ENCODE measurements at regions not wholly inside any gene's neighbourhood (a gene's known extent, or its start where the extent isn't known, plus 50 kb on each side); places are given as distances from the start of the nearest gene placed in this dataset.

- Histone ChIP-seq H3K36me3 (ENCODE audit: control insufficient read depth in 2 of 2, extremely low read depth in 1 of 2, insufficient read depth in 2 of 2, low read length in 2 of 2) (no peaks in the 10 kb centered on the region), H3K27ac (ENCODE audit: insufficient read depth, low read depth, low read length) (no peak overlapping the region), H3K4me1 (ENCODE audit: control insufficient read depth, extremely low read depth, insufficient read depth, low read length) (no peaks in the 10 kb centered on the region), H3K4me2 (ENCODE audit: insufficient read depth, low read length) (no peak overlapping the region), H3K79me2 (ENCODE audit: control insufficient read depth, insufficient read depth, low read length) (no peaks in the 10 kb centered on the region), H3K9ac (replicated peaks; ENCODE audit: extremely low read depth, insufficient read depth, low read length) (no peak overlapping the region), H3K27me3 (ENCODE audit: control insufficient read depth in 2 of 2, insufficient read depth in 2 of 2, low read length in 2 of 2) (peaks cover 0 to 2% of the 10 kb centered on the region in 2 experiments), H3K9me1 (replicated peaks; ENCODE audit: control insufficient read depth, extremely low read depth, insufficient read depth, low read length) (no peaks in the 10 kb centered on the region), H3K4me3 (replicated peaks in 1 of 3; ENCODE audit: insufficient read depth in 1 of 3, low read depth in 1 of 3, low read length in 3 of 3) (no peak overlapping the region), H3K9me3 (replicated peaks; ENCODE audit: control insufficient read depth, insufficient read depth, low read length) (no peaks in the 10 kb centered on the region), H2AFZ (ENCODE audit: low read depth, low read length) (no peak overlapping the region), H4K20me1 (replicated peaks; ENCODE audit: control insufficient read depth, extremely low read depth, insufficient read depth, low read length) (no peaks in the 10 kb centered on the region)
- intact Hi-C loops (cut with micrococcal nuclease) (no loop called here), dilution Hi-C loops (cut with MboI; ENCODE audit: extremely low pct_ligation_motif_present, low sequenced_read_pairs) (no loop called here)
- BruUV-seq (replicated peaks), result no TSS peak
- DNase-seq (ENCODE audit: low read depth, low spot score) (no peak), FAIRE-seq (no peak)
- ChIA-PET CTCF (interaction anchor here (1.1 to 1.2 kb wide), 2 partner anchors 36 to 87 kb away, joined by 3 to 5 read pairs; no protein-coding TSS in a partner anchor), POLR2A (no interaction called here)
- TF ChIP-seq CTCF (IDR thresholded peaks at IDR 0.05; ENCODE audit: extremely low read depth in 1 of 2, insufficient read depth in 1 of 2, low read depth in 1 of 2, low read length in 2 of 2) (no peak), MAX (IDR thresholded peaks at IDR 0.05; ENCODE audit: insufficient read depth, insufficient read length) (no peak), POLR2A (IDR thresholded peaks at IDR 0.05; ENCODE audit: low read depth, low read length) (no peak), FOS (IDR thresholded peaks at IDR 0.05; ENCODE audit: borderline replicate concordance, insufficient read depth, low read length) (no peak), GATA2 (IDR thresholded peaks at IDR 0.05; ENCODE audit: insufficient read depth, insufficient read length, low read depth, low read length) (no peak), POLR2AphosphoS5 (IDR thresholded peaks at IDR 0.05; ENCODE audit: insufficient read depth, low read depth, low read length) (no peak), MYC (IDR thresholded peaks at IDR 0.05; ENCODE audit: low read depth, low read length) (no peak), EZH2 (IDR thresholded peaks at IDR 0.05; ENCODE audit: borderline replicate concordance, low read depth, low read length, severe bottlenecking) (no peak), JUN (IDR thresholded peaks at IDR 0.05; ENCODE audit: borderline replicate concordance, insufficient read depth, insufficient read length, low read depth) (no peak)
These were observed 207.9 kb upstream of the SLC27A6 start for GRCh38 chr5:128757196-128757959.

Measured in endothelial cell of umbilical vein (primary cell).